Fibroblast of lung (primary cell): ENCODE measurements at regions not wholly inside any gene's neighbourhood (a gene's known extent, or its start where the extent isn't known, plus 50 kb on each side); places are given as distances from the start of the nearest gene placed in this dataset.

Experiments
- DNase-seq, 2 donors: peaks; one replicate each; pipeline versions ENCODE4 v3.0.0 to v3.0.0-alpha.2; 2010; ENCODE audit warnings: low read depth in 2 of 2
- H2AFZ ChIP-seq: 2 replicates; pipeline ENCODE4 v1.5.1; 2012; ENCODE audit warnings: low read length, control low read depth, inconsistent platforms
- H3K27ac ChIP-seq: 2 replicates; pipeline ENCODE4 v1.5.1; 2011; ENCODE audit warnings: low read length, control low read depth; ENCODE audit not compliant: insufficient read depth
- H3K27me3 ChIP-seq: 2 replicates; pipeline ENCODE4 v1.5.1; 2011; ENCODE audit warnings: mild to moderate bottlenecking, low read length; ENCODE audit not compliant: control insufficient read depth, insufficient read depth
- H3K36me3 ChIP-seq: 2 replicates; pipeline ENCODE4 v1.5.1; 2011; ENCODE audit warnings: low read length; ENCODE audit not compliant: control insufficient read depth, insufficient read depth
- H3K4me1 ChIP-seq: 2 replicates; pipeline ENCODE4 v1.5.1; 2011; ENCODE audit warnings: low read length; ENCODE audit not compliant: control insufficient read depth, insufficient read depth; ENCODE audit errors: extremely low read depth
- H3K4me2 ChIP-seq: 2 replicates; pipeline ENCODE4 v1.5.1; 2011; ENCODE audit warnings: low read length, control low read depth; ENCODE audit not compliant: insufficient read depth; ENCODE audit errors: extremely low read depth
- H3K4me3 ChIP-seq, 4 experiments: fragments of 200-600 bp in 1 of 4; sonication (generic) in 1 of 4; replicated peaks in 1 of 4; 2 replicates each; pipeline ENCODE4 v1.5.1; 2011 to 2016; ENCODE audit warnings: low read length in 4 of 4, low read depth in 3 of 4, mild to moderate bottlenecking in 3 of 4, control low read depth in 2 of 4, inconsistent platforms in 1 of 4, mixed read lengths in 1 of 4; ENCODE audit not compliant: insufficient read depth in 1 of 4; ENCODE audit errors: control extremely low read depth in 1 of 4
- H3K79me2 ChIP-seq: 2 replicates; pipeline ENCODE4 v1.5.1; 2012; ENCODE audit warnings: mild to moderate bottlenecking, low read length, inconsistent platforms; ENCODE audit not compliant: control insufficient read depth, insufficient read depth
- H3K9ac ChIP-seq: 2 replicates; pipeline ENCODE4 v1.5.1; 2011; ENCODE audit warnings: mild to moderate bottlenecking, low read length, control low read depth; ENCODE audit not compliant: insufficient read depth
- H3K9me3 ChIP-seq: 2 replicates; pipeline ENCODE4 v1.5.1; 2012; ENCODE audit warnings: low read depth, low read length; ENCODE audit not compliant: control insufficient read depth, insufficient read depth
- H4K20me1 ChIP-seq: 2 replicates; pipeline ENCODE4 v1.5.1; 2011; ENCODE audit warnings: low read length; ENCODE audit not compliant: control insufficient read depth, insufficient read depth; ENCODE audit errors: extremely low read depth
- EZH2 ChIP-seq: IDR thresholded peaks from 2 replicates; pipeline ENCODE4 v1.5.1; 2012; ENCODE audit warnings: low read length, control low read depth, mild to moderate bottlenecking; ENCODE audit errors: missing control alignments
- TF ChIP-seq, protein P1 (sequence below), 2 donors: IDR thresholded peaks in 1 of 2; conservative IDR thresholded peaks in 1 of 2; 1 replicate in 1 of 2; 2 replicates in 1 of 2; pipeline ENCODE4 v1.5.1; 2011 to 2012; ENCODE audit warnings: low read length in 2 of 2, control low read depth in 1 of 2, inconsistent platforms in 1 of 2, low read depth in 1 of 2, mild to moderate bottlenecking in 1 of 2

DNA sequence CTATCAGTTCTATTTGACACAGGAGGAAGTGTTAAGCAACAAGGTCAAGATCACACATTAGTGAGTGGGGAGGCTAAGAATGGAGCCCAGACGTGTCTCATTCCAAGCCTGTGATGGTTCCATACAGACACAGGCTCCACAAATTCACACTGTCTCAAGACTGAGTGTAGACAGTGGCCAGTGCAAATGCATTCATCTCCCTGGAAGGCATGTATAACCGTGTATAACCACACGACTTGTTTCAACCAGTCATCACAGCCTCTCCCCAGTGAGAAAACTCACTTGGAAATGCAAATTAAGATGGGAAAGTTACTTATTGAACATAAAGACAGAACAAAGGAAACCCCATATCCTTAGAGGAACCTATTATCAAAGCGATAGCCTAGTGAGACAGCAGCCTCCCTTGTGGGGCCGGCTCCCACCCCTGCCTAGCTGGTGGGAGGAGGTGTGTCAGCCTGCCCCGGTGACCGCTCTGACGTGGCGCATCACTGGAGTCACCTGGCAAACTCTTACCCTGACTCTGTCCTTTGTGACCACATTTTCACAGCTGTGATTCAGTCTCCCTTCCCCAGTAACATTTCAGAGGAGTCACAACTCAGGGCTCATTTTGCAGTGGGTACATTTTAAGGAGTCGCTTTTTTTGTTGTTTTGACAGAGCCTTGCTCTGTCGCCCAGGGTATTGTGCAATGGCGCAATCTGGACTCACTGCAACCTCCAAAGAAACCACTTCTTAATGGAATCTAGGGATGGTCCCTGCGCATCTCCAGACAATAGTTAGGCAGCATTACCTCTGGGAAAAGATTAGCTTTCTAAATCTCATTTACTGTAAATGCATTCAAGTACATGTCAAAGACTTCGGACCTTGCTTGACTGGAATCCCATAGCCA, 126.6 kb upstream of the PARD3 start:
- H3K79me2 ChIP-seq = no peaks in the 10 kb centered on the region
- H3K4me3 ChIP-seq = no peak overlapping the region
- no peaks in the 10 kb centered on the region for H4K20me1 ChIP-seq
- no peak overlapping the region for H2AFZ ChIP-seq
- H3K27me3 ChIP-seq = no peaks in the 10 kb centered on the region
- no peak overlapping the region for H3K9ac ChIP-seq
- TF ChIP-seq EZH2 = no peak
- TF ChIP-seq, protein P1, sequence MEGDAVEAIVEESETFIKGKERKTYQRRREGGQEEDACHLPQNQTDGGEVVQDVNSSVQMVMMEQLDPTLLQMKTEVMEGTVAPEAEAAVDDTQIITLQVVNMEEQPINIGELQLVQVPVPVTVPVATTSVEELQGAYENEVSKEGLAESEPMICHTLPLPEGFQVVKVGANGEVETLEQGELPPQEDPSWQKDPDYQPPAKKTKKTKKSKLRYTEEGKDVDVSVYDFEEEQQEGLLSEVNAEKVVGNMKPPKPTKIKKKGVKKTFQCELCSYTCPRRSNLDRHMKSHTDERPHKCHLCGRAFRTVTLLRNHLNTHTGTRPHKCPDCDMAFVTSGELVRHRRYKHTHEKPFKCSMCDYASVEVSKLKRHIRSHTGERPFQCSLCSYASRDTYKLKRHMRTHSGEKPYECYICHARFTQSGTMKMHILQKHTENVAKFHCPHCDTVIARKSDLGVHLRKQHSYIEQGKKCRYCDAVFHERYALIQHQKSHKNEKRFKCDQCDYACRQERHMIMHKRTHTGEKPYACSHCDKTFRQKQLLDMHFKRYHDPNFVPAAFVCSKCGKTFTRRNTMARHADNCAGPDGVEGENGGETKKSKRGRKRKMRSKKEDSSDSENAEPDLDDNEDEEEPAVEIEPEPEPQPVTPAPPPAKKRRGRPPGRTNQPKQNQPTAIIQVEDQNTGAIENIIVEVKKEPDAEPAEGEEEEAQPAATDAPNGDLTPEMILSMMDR (conservative IDR thresholded peaks at IDR 0.05 in 1 of 2, IDR thresholded peaks at IDR 0.05 in 1 of 2; ENCODE audit: low read depth in 1 of 2, low read length in 2 of 2) = no peak
- no peaks in the 10 kb centered on the region for H3K36me3 ChIP-seq
- H3K27ac ChIP-seq = no peak overlapping the region
- no peaks in the 10 kb centered on the region for H3K4me1 ChIP-seq
- no peaks in the 10 kb centered on the region for H3K9me3 ChIP-seq
- peak in 1 of 2 donors; percentile 80 for DNase-seq
- no peak overlapping the region for H3K4me2 ChIP-seq

GRCh38 chr10:34940436-34940835, 125.3 kb upstream of the PARD3 start:
- H3K27me3 ChIP-seq = no peaks in the 10 kb centered on the region
- TF ChIP-seq EZH2 = no peak
- no peaks in the 10 kb centered on the region for H3K4me1 ChIP-seq
- H3K36me3 ChIP-seq = no peaks in the 10 kb centered on the region
- no peaks in the 10 kb centered on the region for H3K9me3 ChIP-seq
- H2AFZ ChIP-seq = no peak overlapping the region
- H4K20me1 ChIP-seq = no peaks in the 10 kb centered on the region
- H3K79me2 ChIP-seq = no peaks in the 10 kb centered on the region
- no peak overlapping the region for H3K4me2 ChIP-seq
- no peak overlapping the region for H3K4me3 ChIP-seq
- H3K27ac ChIP-seq = no peak overlapping the region
- no peak overlapping the region for H3K9ac ChIP-seq
- no peak for DNase-seq

GRCh38 chr10:34938399-34938670, 123.2 kb upstream of the PARD3 start:
- Histone ChIP-seq H3K9me3 (no peaks in the 10 kb centered on the region), H3K79me2 (no peaks in the 10 kb centered on the region), H3K27me3 (no peaks in the 10 kb centered on the region), H3K4me1 (no peaks in the 10 kb centered on the region), H3K9ac (no peak overlapping the region), H3K36me3 (no peaks in the 10 kb centered on the region), H3K4me3 (no peak overlapping the region), H3K4me2 (no peak overlapping the region), H3K27ac (no peak overlapping the region), H2AFZ (no peak overlapping the region), H4K20me1 (no peaks in the 10 kb centered on the region)
- TF ChIP-seq EZH2 = no peak
- TF ChIP-seq, protein P1 (conservative IDR thresholded peaks at IDR 0.05 in 1 of 2, IDR thresholded peaks at IDR 0.05 in 1 of 2; ENCODE audit: low read depth in 1 of 2, low read length in 2 of 2) = no peak
- DNase-seq = peak in 1 of 2 donors; percentile 66
